GM18907 (cell line): ENCODE measurements at regions not wholly inside any gene's neighbourhood (a gene's known extent, or its start where the extent isn't known, plus 50 kb on each side); places are given as distances from the start of the nearest gene placed in this dataset.

Source experiments
- ATAC-seq: cut with Tn5 transposase; IDR thresholded peaks from one replicate; pipeline ENCODE4 v1.9.1; 2021; ENCODE audit warnings: mild to moderate bottlenecking, moderate library complexity; ENCODE audit not compliant: unreplicated experiment

GRCh38 chr16:86766700-86767099 lies 188.4 kb downstream of the FOXL1 start:
- no peak for ATAC-seq

- ATAC-seq, result no peak
These were observed 190.0 kb downstream of the FOXL1 start for GRCh38 chr16:86768228-86768791.

GRCh38 chr16:86768999-86769398 lies 190.7 kb downstream of the FOXL1 start:
- ATAC-seq, result no peak

- ATAC-seq, result no peak
These were observed 193.4 kb downstream of the FOXL1 start for GRCh38 chr16:86771506-86772460.

- no peak for ATAC-seq
These were observed 194.5 kb downstream of the FOXL1 start for GRCh38 chr16:86772671-86773353.

GRCh38 chr16:86773354-86773715 lies 195.0 kb downstream of the FOXL1 start:
- ATAC-seq, result no peak

- no peak for ATAC-seq
These were observed 196.6 kb downstream of the FOXL1 start for GRCh38 chr16:86774931-86775330.

- no peak for ATAC-seq
These were observed 197.2 kb downstream of the FOXL1 start for GRCh38 chr16:86775511-86775921.

- ATAC-seq, result no peak
These were observed 199.1 kb downstream of the FOXL1 start for GRCh38 chr16:86777381-86777946.

- no peak for ATAC-seq
These were observed 199.9 kb downstream of the FOXL1 start for GRCh38 chr16:86778108-86778745.

GRCh38 chr16:86778978-86779377 lies 200.6 kb downstream of the FOXL1 start:
- ATAC-seq, result no peak

GRCh38 chr16:86781046-86781445 lies 202.7 kb downstream of the FOXL1 start:
- no peak for ATAC-seq

GRCh38 chr16:86783636-86784626 lies 205.6 kb downstream of the FOXL1 start:
- no peak for ATAC-seq

GRCh38 chr16:86786338-86786737 lies 208.0 kb downstream of the FOXL1 start:
- no peak for ATAC-seq

GRCh38 chr16:86786994-86787393 lies 208.6 kb downstream of the FOXL1 start:
- no peak for ATAC-seq

GRCh38 chr16:86787538-86787937 lies 209.2 kb downstream of the FOXL1 start:
- no peak for ATAC-seq

GRCh38 chr16:86789621-86790051 lies 211.3 kb downstream of the FOXL1 start:
- ATAC-seq, result no peak

GRCh38 chr16:86791287-86792035 lies 213.1 kb downstream of the FOXL1 start:
- ATAC-seq, result no peak
